Amygdala (tissue), 56 donors: ENCODE measurements at regions not wholly inside any gene's neighbourhood (a gene's known extent, or its start where the extent isn't known, plus 50 kb on each side); places are given as distances from the start of the nearest gene placed in this dataset.
"Not testable (repeated sequence)": the region's sequence is repeated elsewhere in the genome, so short reads cannot be mapped to it uniquely, and the experiment has no call there.

Experiments used
- DNase-seq, 56 donors: peaks; one replicate each; lab custom pipeline; 2025; lab: John Stamatoyannopoulos, UW

GRCh38 chr7:152905949-152906348 lies 146.4 kb downstream of the ACTR3B start:
- DNase-seq: no peak

GRCh38 chr7:152907042-152907761 lies 147.7 kb downstream of the ACTR3B start:
- DNase-seq: no peak

GRCh38 chr7:152909280-152909679 lies 149.7 kb downstream of the ACTR3B start:
- no peak for DNase-seq

GRCh38 chr7:152909683-152910544 lies 150.4 kb downstream of the ACTR3B start:
- DNase-seq: peak in 1 of 56 donors; percentile 11

- no peak for DNase-seq
These were observed 151.1 kb downstream of the ACTR3B start for GRCh38 chr7:152910545-152911225.

GRCh38 chr7:152911226-152911560 lies 151.6 kb downstream of the ACTR3B start:
- DNase-seq: no peak

- no peak for DNase-seq
These were observed 152.4 kb downstream of the ACTR3B start for GRCh38 chr7:152911922-152912321.

GRCh38 chr7:152912511-152912910 lies 153.0 kb downstream of the ACTR3B start:
- no peak for DNase-seq

- DNase-seq: no peak
These were observed 153.9 kb downstream of the ACTR3B start for GRCh38 chr7:152913492-152913891.

GRCh38 chr7:152914014-152914844 lies 154.7 kb downstream of the ACTR3B start:
- DNase-seq: no peak

- DNase-seq: not testable (repeated sequence)
These were observed 155.2 kb downstream of the ACTR3B start for GRCh38 chr7:152914845-152915102.

- DNase-seq: no peak
These were observed 162.9 kb downstream of the ACTR3B start for GRCh38 chr7:152922318-152923081.

- no peak for DNase-seq
These were observed 164.2 kb downstream of the ACTR3B start for GRCh38 chr7:152923711-152924110.

GRCh38 chr7:152924238-152924637 lies 164.7 kb downstream of the ACTR3B start:
- DNase-seq: peak in 18 of 56 donors; percentile 6 to 61 (median 34)

- peak in 1 of 56 donors; percentile 25 for DNase-seq
These were observed 165.4 kb downstream of the ACTR3B start for GRCh38 chr7:152924826-152925411.

GRCh38 chr7:152925412-152926147 lies 166.0 kb downstream of the ACTR3B start:
- peak in 1 of 56 donors; percentile 25 for DNase-seq

- DNase-seq: no peak
These were observed 172.1 kb downstream of the ACTR3B start for GRCh38 chr7:152931633-152932032.

GRCh38 chr7:152937282-152937681 lies 177.7 kb downstream of the ACTR3B start:
- DNase-seq: no peak

- not testable (repeated sequence) for DNase-seq
These were observed 187.1 kb downstream of the ACTR3B start for GRCh38 chr7:152946616-152947015.
